Epithelial cell of esophagus (primary cell): ENCODE measurements at regions not wholly inside any gene's neighbourhood (a gene's known extent, or its start where the extent isn't known, plus 50 kb on each side); places are given as distances from the start of the nearest gene placed in this dataset.

ENCODE experiments used
- DNase-seq: peaks from one replicate; pipeline ENCODE4 v3.0.0; 2010; ENCODE audit warnings: low read depth
- H3K4me3 ChIP-seq: 2 replicates; pipeline ENCODE4 v1.5.1; 2011; ENCODE audit warnings: mild to moderate bottlenecking, low read length, control low read depth
- CTCF ChIP-seq: IDR thresholded peaks from 2 replicates; pipeline ENCODE4 v1.5.1; 2011; ENCODE audit warnings: low read depth, mild to moderate bottlenecking, low read length, control low read depth, inconsistent platforms; ENCODE audit not compliant: insufficient read depth; ENCODE audit errors: missing control alignments

GRCh38 chr6:82072751-82073150 is 174.8 kb downstream of the IBTK start:
- TF ChIP-seq CTCF = no peak
- peak; percentile 8 for DNase-seq
- no peak overlapping the region for H3K4me3 ChIP-seq

- no peak for DNase-seq
- no peak for TF ChIP-seq CTCF
- no peak overlapping the region for H3K4me3 ChIP-seq
Observed at GRCh38 chr6:82072121-82072521, 175.4 kb downstream of the IBTK start.

- TF ChIP-seq CTCF = no peak
- H3K4me3 ChIP-seq = no peak overlapping the region
- no peak for DNase-seq
Observed at GRCh38 chr6:82068721-82069120, 178.8 kb downstream of the IBTK start.

- DNase-seq = no peak
- TF ChIP-seq CTCF = no peak
- H3K4me3 ChIP-seq = no peak overlapping the region
Observed at GRCh38 chr6:82066991-82067411, 180.5 kb downstream of the IBTK start.

GRCh38 chr6:82066196-82066595 is 181.3 kb downstream of the IBTK start:
- TF ChIP-seq CTCF = no peak
- DNase-seq = no peak
- H3K4me3 ChIP-seq = no peak overlapping the region

GRCh38 chr6:82063574-82063973 is 184.0 kb downstream of the IBTK start:
- no peak overlapping the region for H3K4me3 ChIP-seq
- DNase-seq = no peak
- no peak for TF ChIP-seq CTCF

- no peak for DNase-seq
- H3K4me3 ChIP-seq = no peak overlapping the region
- TF ChIP-seq CTCF = no peak
Observed at GRCh38 chr6:82062219-82062618, 185.3 kb downstream of the IBTK start.
